GM23338 (cell line): ENCODE measurements at regions not wholly inside any gene's neighbourhood (a gene's known extent, or its start where the extent isn't known, plus 50 kb on each side); places are given as distances from the start of the nearest gene placed in this dataset.

ENCODE experiments used
- ATAC-seq: fragments of 200-7000 bp; cut with Tn5 transposase; 3 replicates; pipeline ENCODE4 v1.9.1; 2020
- DNase-seq: peaks from one replicate; pipeline ENCODE4 v3.0.0-alpha.2; 2015; ENCODE audit warnings: low spot score
- H2AFZ ChIP-seq: fragments of 200-600 bp; sonication (generic); 2 replicates; pipeline ENCODE4 v1.8.0; 2016; ENCODE audit warnings: antibody characterized with exemption, mild to moderate bottlenecking, moderate library complexity
- H3F3A ChIP-seq: fragments of 200-600 bp; sonication (generic); replicated peaks from 2 replicates; pipeline ENCODE4 v1.8.0; 2017; ENCODE audit warnings: antibody characterized with exemption, mixed run types, low read depth
- H3K27ac ChIP-seq: fragments of 200-600 bp; sonication (generic); 2 replicates; pipeline ENCODE4 v1.6.1; 2016; ENCODE audit warnings: low read depth
- H3K27me3 ChIP-seq: fragments of 200-600 bp; sonication (generic); 2 replicates; pipeline ENCODE4 v1.8.0; 2016; ENCODE audit warnings: mild to moderate bottlenecking, mixed run types, moderate library complexity; ENCODE audit not compliant: insufficient read depth
- H3K36me3 ChIP-seq: fragments of 200-600 bp; sonication (generic); 2 replicates; pipeline ENCODE4 v1.8.0; 2016; ENCODE audit warnings: mild to moderate bottlenecking; ENCODE audit not compliant: insufficient read depth
- H3K4me1 ChIP-seq: fragments of 200-600 bp; sonication (generic); 2 replicates; pipeline ENCODE4 v1.8.0; 2016; ENCODE audit warnings: mild to moderate bottlenecking, moderate library complexity; ENCODE audit not compliant: insufficient read depth
- H3K4me2 ChIP-seq: fragments of 200-600 bp; sonication (generic); 2 replicates; pipeline ENCODE4 v1.7.1; 2017; ENCODE audit warnings: mixed run types
- H3K4me3 ChIP-seq: fragments of 200-600 bp; sonication (generic); 2 replicates; pipeline ENCODE4 v1.6.1; 2016; ENCODE audit warnings: mixed run types
- H3K79me2 ChIP-seq: fragments of 200-600 bp; sonication (generic); replicated peaks from 2 replicates; pipeline ENCODE4 v1.8.0; 2017; ENCODE audit warnings: mild to moderate bottlenecking; ENCODE audit not compliant: insufficient read depth
- H3K9me2 ChIP-seq: fragments of 200-600 bp; sonication (generic); 2 replicates; pipeline ENCODE4 v1.8.0; 2017; ENCODE audit not compliant: insufficient read depth
- H4K20me1 ChIP-seq: fragments of 200-600 bp; sonication (generic); replicated peaks from 2 replicates; pipeline ENCODE4 v1.8.0; 2017; ENCODE audit warnings: mild to moderate bottlenecking; ENCODE audit not compliant: insufficient read depth
- H3K27ac Mint-ChIP-seq: 2 replicates; pipeline ENCODE4 v1.8.0; 2020; ENCODE audit warnings: inconsistent platforms, mild to moderate bottlenecking, moderate library complexity, mixed read lengths
- H3K27me3 Mint-ChIP-seq: 3 replicates; pipeline ENCODE4 v1.8.0; 2022; ENCODE audit warnings: low read depth, mild to moderate bottlenecking, moderate library complexity, mixed read lengths, inconsistent platforms; ENCODE audit not compliant: insufficient read depth, poor library complexity
- H3K36me3 Mint-ChIP-seq: 3 replicates; pipeline ENCODE4 v1.8.0; 2021; ENCODE audit warnings: low read depth, mild to moderate bottlenecking, inconsistent platforms, moderate library complexity, mixed read lengths
- H3K4me1 Mint-ChIP-seq: 3 replicates; pipeline ENCODE4 v1.8.0; 2020; ENCODE audit warnings: mild to moderate bottlenecking, inconsistent platforms, mixed read lengths
- H3K4me3 Mint-ChIP-seq: 3 replicates; pipeline ENCODE4 v1.8.0; 2021; ENCODE audit warnings: moderate library complexity, mild to moderate bottlenecking, inconsistent platforms, mixed read lengths
- H3K9me3 Mint-ChIP-seq: 3 replicates; pipeline ENCODE4 v1.8.0; 2020; ENCODE audit warnings: moderate library complexity, mild to moderate bottlenecking, inconsistent platforms, mixed read lengths
- CREB1 ChIP-seq: fragments of 250-450 bp; sonication (Bioruptor Pico); IDR thresholded peaks from 2 replicates; pipeline ENCODE4 v1.5.0; 2020; ENCODE audit warnings: low read depth, mild to moderate bottlenecking, moderate library complexity
- EZH2 ChIP-seq: fragments of 200-600 bp; sonication (generic); IDR thresholded peaks from one replicate; pipeline ENCODE4 v1.8.0; 2017; ENCODE audit warnings: antibody characterized with exemption, mild to moderate bottlenecking, low read depth; ENCODE audit not compliant: unreplicated experiment
- EZH2phosphoT487 ChIP-seq: fragments of 200-600 bp; sonication (generic); IDR thresholded peaks from one replicate; pipeline ENCODE4 v1.8.1; 2018; ENCODE audit warnings: antibody characterized with exemption; ENCODE audit not compliant: unreplicated experiment
- JUNB ChIP-seq: IDR thresholded peaks from one replicate; pipeline ENCODE4 v1.6.1; 2016; ENCODE audit warnings: antibody characterized with exemption; ENCODE audit not compliant: unreplicated experiment
- NANOG ChIP-seq: IDR thresholded peaks from 2 replicates; pipeline ENCODE4 v1.6.1; 2016; ENCODE audit warnings: antibody characterized with exemption, borderline replicate concordance
- POLR2AphosphoS5 ChIP-seq: IDR thresholded peaks from 2 replicates; pipeline ENCODE4 v1.6.1; 2016; ENCODE audit warnings: antibody characterized with exemption, low read depth
- STAT1 ChIP-seq: IDR thresholded peaks from one replicate; pipeline ENCODE4 v1.6.1; 2016; ENCODE audit warnings: antibody characterized with exemption; ENCODE audit not compliant: unreplicated experiment
- ZNF114 ChIP-seq: fragments of 250-450 bp; sonication (Bioruptor Pico); IDR thresholded peaks from 2 replicates; pipeline ENCODE4 v1.5.0; 2020; ENCODE audit warnings: mild to moderate bottlenecking, moderate library complexity
- ZNF331 ChIP-seq: fragments of 250-450 bp; sonication (Bioruptor Pico); IDR thresholded peaks from 2 replicates; pipeline ENCODE4 v1.5.0; 2020; ENCODE audit warnings: low read depth, mild to moderate bottlenecking, moderate library complexity
- TF ChIP-seq, protein P1 (sequence below): IDR thresholded peaks from one replicate; pipeline ENCODE4 v1.6.1; 2018; ENCODE audit warnings: antibody characterized with exemption; ENCODE audit not compliant: unreplicated experiment
- TF ChIP-seq, protein P2 (sequence below), 2 experiments: fragments of 200-600 bp in 1 of 2; sonication (generic) in 1 of 2; conservative IDR thresholded peaks; 2 replicates each; pipeline versions ENCODE4 v1.5.1 to v1.6.1; 2016 to 2017; ENCODE audit warnings: antibody characterized with exemption in 2 of 2, low read depth in 2 of 2, mild to moderate bottlenecking in 2 of 2, moderate library complexity in 1 of 2
- TF ChIP-seq, protein P3 (sequence below): fragments of 250-450 bp; sonication (Bioruptor Pico); IDR thresholded peaks from 2 replicates; pipeline ENCODE4 v1.5.0; 2020; ENCODE audit warnings: mild to moderate bottlenecking, moderate library complexity

DNA sequence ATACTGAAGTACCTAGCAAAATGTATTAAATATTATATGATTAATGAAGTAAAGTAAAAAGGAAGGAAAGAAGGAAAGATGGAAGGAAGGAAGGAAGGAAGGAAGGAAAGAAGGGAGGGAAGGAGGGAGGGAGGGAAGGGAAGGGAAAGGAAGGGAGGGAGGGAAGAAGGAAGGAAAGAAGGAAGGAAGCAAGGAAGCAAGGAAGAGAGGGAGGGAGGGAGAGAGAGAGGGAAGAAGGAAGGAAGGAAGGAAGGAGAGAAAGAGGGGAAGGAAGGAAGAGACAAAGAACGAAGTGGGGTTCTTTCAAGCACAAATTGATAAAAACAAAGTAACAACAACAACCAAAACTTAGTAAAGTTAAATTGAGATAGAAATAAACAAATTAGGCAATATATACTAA, 622.3 kb upstream of the ADGRB3 start:
- Mint-ChIP-seq H3K4me3 (no peak overlapping the region), H3K27ac (no peak overlapping the region), H3K4me1 (peaks cover 16% of the 10 kb centered on the region), H3K9me3 (no peaks in the 10 kb centered on the region), H3K36me3 (no peaks in the 10 kb centered on the region; the same call in 2 of the 3 replicates), H3K27me3 (peaks cover 2% of the 10 kb centered on the region)
- H3F3A ChIP-seq, result no peaks in the 10 kb centered on the region
- H3K27ac ChIP-seq, result no peak overlapping the region
- H3K9me2 ChIP-seq, result peaks cover 4% of the 10 kb centered on the region; the same call in 1 of the 2 replicates
- no peak overlapping the region for H3K4me3 ChIP-seq
- no peak overlapping the region for H3K4me2 ChIP-seq
- H3K27me3 ChIP-seq, result no peaks in the 10 kb centered on the region
- H3K79me2 ChIP-seq, result no peaks in the 10 kb centered on the region
- ATAC-seq, result no peak
- H3K36me3 ChIP-seq, result no peaks in the 10 kb centered on the region
- TF ChIP-seq POLR2AphosphoS5, result no peak
- no peaks in the 10 kb centered on the region for H3K4me1 ChIP-seq
- H2AFZ ChIP-seq, result no peak overlapping the region
- no peaks in the 10 kb centered on the region for H4K20me1 ChIP-seq
- no peak for DNase-seq

DNA sequence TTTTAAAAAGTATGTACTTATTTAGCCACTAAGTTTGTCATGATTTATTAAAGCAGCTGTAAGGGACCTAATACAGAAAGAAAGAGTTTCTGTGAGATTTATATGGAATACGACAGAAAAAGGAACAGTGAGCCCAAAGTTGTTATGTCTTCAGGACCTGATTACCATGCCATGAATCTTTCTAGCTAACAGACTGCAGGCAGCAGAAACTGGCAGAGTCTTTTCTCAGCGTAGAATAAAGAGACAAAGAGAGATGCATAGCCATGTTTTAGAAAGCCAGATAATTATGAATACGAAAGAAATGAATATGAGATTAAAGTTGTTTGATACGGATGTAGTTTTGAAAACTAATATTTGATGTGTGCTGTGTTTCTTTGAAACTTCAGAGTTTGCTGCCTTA, 624.1 kb upstream of the ADGRB3 start:
- peak overlapping the region; percentile 43 for H2AFZ ChIP-seq
- Mint-ChIP-seq H3K4me1 (peaks cover 15% of the 10 kb centered on the region), H3K27ac (no peak overlapping the region), H3K36me3 (no peaks in the 10 kb centered on the region; the same call in 2 of the 3 replicates), H3K27me3 (peaks cover 2% of the 10 kb centered on the region), H3K4me3 (no peak overlapping the region), H3K9me3 (no peaks in the 10 kb centered on the region)
- peaks cover 4% of the 10 kb centered on the region; the same call in 1 of the 2 replicates for H3K9me2 ChIP-seq
- no peak overlapping the region for H3K27ac ChIP-seq
- H3K4me3 ChIP-seq, result no peak overlapping the region
- H4K20me1 ChIP-seq, result no peaks in the 10 kb centered on the region
- DNase-seq (no peak), ATAC-seq (no peak)
- H3K36me3 ChIP-seq, result no peaks in the 10 kb centered on the region
- no peak overlapping the region for H3K4me2 ChIP-seq
- no peaks in the 10 kb centered on the region for H3K4me1 ChIP-seq
- no peaks in the 10 kb centered on the region for H3K27me3 ChIP-seq
- no peaks in the 10 kb centered on the region for H3F3A ChIP-seq
- no peaks in the 10 kb centered on the region for H3K79me2 ChIP-seq
- no peak for TF ChIP-seq ZNF114
- TF ChIP-seq JUNB, result no peak
- TF ChIP-seq CREB1 (CRISPR knock-in tag), result no peak
- no peak for TF ChIP-seq NANOG
- TF ChIP-seq, protein P1, sequence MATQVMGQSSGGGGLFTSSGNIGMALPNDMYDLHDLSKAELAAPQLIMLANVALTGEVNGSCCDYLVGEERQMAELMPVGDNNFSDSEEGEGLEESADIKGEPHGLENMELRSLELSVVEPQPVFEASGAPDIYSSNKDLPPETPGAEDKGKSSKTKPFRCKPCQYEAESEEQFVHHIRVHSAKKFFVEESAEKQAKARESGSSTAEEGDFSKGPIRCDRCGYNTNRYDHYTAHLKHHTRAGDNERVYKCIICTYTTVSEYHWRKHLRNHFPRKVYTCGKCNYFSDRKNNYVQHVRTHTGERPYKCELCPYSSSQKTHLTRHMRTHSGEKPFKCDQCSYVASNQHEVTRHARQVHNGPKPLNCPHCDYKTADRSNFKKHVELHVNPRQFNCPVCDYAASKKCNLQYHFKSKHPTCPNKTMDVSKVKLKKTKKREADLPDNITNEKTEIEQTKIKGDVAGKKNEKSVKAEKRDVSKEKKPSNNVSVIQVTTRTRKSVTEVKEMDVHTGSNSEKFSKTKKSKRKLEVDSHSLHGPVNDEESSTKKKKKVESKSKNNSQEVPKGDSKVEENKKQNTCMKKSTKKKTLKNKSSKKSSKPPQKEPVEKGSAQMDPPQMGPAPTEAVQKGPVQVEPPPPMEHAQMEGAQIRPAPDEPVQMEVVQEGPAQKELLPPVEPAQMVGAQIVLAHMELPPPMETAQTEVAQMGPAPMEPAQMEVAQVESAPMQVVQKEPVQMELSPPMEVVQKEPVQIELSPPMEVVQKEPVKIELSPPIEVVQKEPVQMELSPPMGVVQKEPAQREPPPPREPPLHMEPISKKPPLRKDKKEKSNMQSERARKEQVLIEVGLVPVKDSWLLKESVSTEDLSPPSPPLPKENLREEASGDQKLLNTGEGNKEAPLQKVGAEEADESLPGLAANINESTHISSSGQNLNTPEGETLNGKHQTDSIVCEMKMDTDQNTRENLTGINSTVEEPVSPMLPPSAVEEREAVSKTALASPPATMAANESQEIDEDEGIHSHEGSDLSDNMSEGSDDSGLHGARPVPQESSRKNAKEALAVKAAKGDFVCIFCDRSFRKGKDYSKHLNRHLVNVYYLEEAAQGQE, result no peak
- no peak for TF ChIP-seq EZH2
- no peak for TF ChIP-seq EZH2phosphoT487
- no peak for TF ChIP-seq STAT1
- TF ChIP-seq, protein P2, sequence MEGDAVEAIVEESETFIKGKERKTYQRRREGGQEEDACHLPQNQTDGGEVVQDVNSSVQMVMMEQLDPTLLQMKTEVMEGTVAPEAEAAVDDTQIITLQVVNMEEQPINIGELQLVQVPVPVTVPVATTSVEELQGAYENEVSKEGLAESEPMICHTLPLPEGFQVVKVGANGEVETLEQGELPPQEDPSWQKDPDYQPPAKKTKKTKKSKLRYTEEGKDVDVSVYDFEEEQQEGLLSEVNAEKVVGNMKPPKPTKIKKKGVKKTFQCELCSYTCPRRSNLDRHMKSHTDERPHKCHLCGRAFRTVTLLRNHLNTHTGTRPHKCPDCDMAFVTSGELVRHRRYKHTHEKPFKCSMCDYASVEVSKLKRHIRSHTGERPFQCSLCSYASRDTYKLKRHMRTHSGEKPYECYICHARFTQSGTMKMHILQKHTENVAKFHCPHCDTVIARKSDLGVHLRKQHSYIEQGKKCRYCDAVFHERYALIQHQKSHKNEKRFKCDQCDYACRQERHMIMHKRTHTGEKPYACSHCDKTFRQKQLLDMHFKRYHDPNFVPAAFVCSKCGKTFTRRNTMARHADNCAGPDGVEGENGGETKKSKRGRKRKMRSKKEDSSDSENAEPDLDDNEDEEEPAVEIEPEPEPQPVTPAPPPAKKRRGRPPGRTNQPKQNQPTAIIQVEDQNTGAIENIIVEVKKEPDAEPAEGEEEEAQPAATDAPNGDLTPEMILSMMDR (conservative IDR thresholded peaks at IDR 0.05; ENCODE audit: low read depth in 2 of 2), result no peak
- no peak for TF ChIP-seq POLR2AphosphoS5
- no peak for TF ChIP-seq ZNF331 (CRISPR knock-in tag)
- TF ChIP-seq, protein P3, sequence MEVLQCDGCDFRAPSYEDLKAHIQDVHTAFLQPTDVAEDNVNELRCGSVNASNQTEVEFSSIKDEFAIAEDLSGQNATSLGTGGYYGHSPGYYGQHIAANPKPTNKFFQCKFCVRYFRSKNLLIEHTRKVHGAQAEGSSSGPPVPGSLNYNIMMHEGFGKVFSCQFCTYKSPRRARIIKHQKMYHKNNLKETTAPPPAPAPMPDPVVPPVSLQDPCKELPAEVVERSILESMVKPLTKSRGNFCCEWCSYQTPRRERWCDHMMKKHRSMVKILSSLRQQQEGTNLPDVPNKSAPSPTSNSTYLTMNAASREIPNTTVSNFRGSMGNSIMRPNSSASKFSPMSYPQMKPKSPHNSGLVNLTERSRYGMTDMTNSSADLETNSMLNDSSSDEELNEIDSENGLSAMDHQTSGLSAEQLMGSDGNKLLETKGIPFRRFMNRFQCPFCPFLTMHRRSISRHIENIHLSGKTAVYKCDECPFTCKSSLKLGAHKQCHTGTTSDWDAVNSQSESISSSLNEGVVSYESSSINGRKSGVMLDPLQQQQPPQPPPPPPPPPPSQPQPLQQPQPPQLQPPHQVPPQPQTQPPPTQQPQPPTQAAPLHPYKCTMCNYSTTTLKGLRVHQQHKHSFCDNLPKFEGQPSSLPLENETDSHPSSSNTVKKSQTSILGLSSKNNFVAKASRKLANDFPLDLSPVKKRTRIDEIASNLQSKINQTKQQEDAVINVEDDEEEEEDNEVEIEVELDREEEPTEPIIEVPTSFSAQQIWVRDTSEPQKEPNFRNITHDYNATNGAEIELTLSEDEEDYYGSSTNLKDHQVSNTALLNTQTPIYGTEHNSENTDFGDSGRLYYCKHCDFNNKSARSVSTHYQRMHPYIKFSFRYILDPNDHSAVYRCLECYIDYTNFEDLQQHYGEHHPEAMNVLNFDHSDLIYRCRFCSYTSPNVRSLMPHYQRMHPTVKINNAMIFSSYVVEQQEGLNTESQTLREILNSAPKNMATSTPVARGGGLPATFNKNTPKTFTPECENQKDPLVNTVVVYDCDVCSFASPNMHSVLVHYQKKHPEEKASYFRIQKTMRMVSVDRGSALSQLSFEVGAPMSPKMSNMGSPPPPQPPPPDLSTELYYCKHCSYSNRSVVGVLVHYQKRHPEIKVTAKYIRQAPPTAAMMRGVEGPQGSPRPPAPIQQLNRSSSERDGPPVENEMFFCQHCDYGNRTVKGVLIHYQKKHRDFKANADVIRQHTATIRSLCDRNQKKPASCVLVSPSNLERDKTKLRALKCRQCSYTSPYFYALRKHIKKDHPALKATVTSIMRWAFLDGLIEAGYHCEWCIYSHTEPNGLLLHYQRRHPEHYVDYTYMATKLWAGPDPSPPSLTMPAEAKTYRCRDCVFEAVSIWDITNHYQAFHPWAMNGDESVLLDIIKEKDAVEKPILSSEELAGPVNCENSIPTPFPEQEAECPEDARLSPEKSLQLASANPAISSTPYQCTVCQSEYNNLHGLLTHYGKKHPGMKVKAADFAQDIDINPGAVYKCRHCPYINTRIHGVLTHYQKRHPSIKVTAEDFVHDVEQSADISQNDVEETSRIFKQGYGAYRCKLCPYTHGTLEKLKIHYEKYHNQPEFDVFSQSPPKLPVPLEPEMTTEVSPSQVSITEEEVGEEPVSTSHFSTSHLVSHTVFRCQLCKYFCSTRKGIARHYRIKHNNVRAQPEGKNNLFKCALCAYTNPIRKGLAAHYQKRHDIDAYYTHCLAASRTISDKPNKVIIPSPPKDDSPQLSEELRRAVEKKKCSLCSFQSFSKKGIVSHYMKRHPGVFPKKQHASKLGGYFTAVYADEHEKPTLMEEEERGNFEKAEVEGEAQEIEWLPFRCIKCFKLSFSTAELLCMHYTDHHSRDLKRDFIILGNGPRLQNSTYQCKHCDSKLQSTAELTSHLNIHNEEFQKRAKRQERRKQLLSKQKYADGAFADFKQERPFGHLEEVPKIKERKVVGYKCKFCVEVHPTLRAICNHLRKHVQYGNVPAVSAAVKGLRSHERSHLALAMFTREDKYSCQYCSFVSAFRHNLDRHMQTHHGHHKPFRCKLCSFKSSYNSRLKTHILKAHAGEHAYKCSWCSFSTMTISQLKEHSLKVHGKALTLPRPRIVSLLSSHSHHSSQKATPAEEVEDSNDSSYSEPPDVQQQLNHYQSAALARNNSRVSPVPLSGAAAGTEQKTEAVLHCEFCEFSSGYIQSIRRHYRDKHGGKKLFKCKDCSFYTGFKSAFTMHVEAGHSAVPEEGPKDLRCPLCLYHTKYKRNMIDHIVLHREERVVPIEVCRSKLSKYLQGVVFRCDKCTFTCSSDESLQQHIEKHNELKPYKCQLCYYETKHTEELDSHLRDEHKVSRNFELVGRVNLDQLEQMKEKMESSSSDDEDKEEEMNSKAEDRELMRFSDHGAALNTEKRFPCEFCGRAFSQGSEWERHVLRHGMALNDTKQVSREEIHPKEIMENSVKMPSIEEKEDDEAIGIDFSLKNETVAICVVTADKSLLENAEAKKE (CRISPR knock-in tag), result no peak
